Stimulated activated naive CD8-positive, alpha-beta T cell treated with anti-CD3 and anti-CD28 coated beads, Interleukin-15, amount 100 ng/mL, for 72 hours (primary cell): ENCODE measurements at regions not wholly inside any gene's neighbourhood (a gene's known extent, or its start where the extent isn't known, plus 50 kb on each side); places are given as distances from the start of the nearest gene placed in this dataset.

Experiments used
- ATAC-seq: fragments of 150-1000 bp; cut with Tn5 transposase; 2 replicates; pipeline ENCODE4 v1.10.0; 2021; ENCODE audit warnings: mild to moderate bottlenecking, moderate library complexity
- DNase-seq, 2 donors: peaks; one replicate each; pipeline ENCODE4 v3.0.0; 2021 to 2022
- H3K27ac Mint-ChIP-seq, 2 donors: one replicate each; pipeline ENCODE4 v1.8.0; 2022; ENCODE audit warnings: mild to moderate bottlenecking in 2 of 2, mixed read lengths in 2 of 2, moderate library complexity in 2 of 2
- H3K27me3 Mint-ChIP-seq: one replicate; pipeline ENCODE4 v1.8.0; 2022; ENCODE audit warnings: mixed read lengths
- H3K4me1 Mint-ChIP-seq: one replicate; pipeline ENCODE4 v1.8.0; 2022; ENCODE audit warnings: mild to moderate bottlenecking, mixed read lengths
- H3K4me3 Mint-ChIP-seq, 2 donors: one replicate each; pipeline ENCODE4 v1.8.0; 2022; ENCODE audit warnings: mild to moderate bottlenecking in 2 of 2, mixed read lengths in 2 of 2, moderate library complexity in 1 of 2
- H3K9me3 Mint-ChIP-seq, 2 donors: one replicate each; pipeline ENCODE4 v1.8.0; 2022; ENCODE audit warnings: mixed read lengths in 2 of 2

DNA sequence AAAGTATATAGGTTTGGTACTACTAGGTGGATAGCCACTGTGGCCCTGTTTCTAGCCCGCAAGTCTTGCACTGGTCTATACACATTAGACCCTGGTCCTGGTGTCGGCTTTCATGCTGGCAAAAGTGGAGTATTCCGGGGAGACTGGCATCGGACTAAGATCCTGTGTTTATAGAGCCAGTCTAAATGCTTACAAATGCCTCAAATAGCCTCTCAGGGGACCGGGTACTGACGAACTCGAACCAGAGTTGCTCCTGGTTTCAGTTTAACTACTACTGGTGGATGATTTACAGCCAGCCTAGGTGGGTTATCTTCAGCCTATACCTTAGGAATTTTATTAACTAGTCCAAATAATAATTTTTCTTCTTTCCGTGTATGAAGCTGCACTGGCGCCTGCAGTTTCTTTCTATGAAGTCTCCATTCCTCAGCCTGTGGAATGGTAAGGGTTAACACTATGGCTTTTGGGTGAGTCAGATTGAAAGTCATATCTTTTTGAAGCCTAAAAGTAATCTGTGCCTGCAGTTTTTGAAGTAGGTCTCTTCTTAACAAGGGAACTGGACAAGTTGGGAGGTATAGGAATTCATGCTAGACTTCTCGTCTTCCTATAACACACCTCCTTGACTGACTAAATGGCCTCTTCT, 51.3 kb downstream of the OR10H4 start:
- peaks cover 28% of the 10 kb centered on the region for H3K4me1 Mint-ChIP-seq
- no peak overlapping the region for H3K4me3 Mint-ChIP-seq
- H3K9me3 Mint-ChIP-seq: peaks cover 9 to 14% of the 10 kb centered on the region in 2 donors
- H3K27ac Mint-ChIP-seq: no peak overlapping the region
- ATAC-seq (no peak), DNase-seq (no peak)
- no peaks in the 10 kb centered on the region for H3K27me3 Mint-ChIP-seq

DNA sequence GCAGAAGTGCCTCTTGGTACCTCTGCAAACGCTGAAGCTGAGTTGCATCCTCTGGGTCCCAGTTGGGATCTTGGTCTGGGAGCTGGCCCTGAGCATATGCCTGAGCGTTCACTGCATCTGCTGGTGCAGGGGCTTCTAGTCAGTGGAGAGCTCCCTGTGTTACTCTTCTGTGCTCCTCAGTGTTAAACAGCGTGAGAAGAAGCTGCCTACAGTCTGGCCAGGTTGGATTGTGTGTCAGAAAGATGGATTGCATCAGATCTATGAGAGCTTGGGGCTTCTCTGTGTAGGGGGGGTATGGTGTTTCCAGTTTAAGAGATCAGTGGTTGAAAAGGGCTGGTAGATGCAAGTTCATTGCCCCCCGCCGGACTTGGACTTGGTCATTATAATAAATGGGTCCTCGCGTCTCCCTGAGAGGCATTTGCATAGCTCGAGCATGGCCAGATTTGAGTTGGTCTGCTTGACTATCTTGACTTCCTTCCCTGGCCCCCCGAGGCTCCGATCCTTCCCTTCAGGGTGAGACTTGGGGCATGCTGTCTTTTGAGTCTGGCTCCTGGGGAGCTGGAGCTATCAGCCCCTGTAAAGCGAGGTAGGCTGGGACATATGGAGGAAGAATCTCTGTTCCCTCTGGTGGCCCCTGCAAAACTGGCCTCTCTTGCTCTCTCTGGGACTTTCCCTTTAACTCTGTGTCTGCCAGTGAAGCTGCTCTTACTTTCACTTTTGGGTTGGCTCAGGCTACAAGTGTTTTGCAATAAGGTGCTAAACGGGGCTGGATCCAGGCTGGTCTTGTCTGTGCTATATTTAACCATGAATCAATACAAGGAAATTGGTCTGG, 52.9 kb downstream of the OR10H4 start:
- Mint-ChIP-seq H3K9me3 (peaks cover 1 to 3% of the 10 kb centered on the region in 2 donors), H3K4me1 (peaks cover 28% of the 10 kb centered on the region), H3K4me3 (peak overlapping the region; percentile 82 to 84), H3K27ac (peak overlapping the region; percentile 93 to 97), H3K27me3 (no peaks in the 10 kb centered on the region)
- ATAC-seq (peak; percentile 96), DNase-seq (peak; percentile 40 to 65)

DNA sequence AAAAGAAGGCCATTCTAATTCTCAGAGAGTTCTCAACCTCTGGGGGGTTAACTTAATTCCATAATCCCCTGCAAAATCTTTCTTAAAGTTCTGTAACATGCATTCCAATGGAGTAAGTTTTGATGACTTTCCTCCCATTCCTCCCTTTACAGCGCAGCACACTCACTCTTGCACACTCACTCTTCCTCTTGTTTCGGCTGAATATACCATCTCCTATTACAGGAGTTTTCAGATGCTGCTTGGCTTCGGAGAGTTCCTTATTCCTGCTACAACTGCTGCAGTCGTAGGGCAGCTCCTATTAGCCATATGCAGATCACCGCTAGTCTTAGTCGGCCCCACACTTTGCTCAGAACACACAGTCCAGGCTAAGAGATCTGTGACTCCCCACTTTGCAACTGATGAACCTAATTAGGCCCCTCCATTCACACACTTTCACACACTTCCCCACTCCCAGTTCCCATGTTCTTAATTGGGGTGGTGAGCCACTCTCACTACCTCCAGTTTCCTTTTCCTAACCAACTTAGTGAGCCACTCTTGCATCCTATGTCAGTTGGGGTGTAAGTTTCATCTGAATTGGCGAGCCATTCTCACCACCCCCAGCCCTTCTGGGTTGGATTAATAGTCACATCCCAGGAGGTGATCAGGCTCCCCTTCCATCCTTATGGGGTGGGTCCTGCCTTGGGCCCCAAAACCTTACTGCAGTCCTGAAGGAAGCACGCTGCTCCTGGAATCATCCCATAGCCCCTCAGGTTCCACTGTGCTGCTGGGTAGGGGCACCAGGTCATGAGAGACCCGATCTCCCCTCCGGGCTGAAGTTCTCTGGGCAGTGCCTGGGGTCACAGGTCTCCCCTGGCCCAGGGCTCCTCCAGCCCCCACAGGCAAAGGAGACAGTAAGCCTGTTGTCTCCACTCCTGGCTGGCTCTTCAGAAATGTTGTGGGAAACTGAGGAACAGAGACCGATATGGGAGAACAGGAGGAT, 53.9 kb downstream of the OR10H4 start:
- Mint-ChIP-seq H3K27ac (peak overlapping the region; percentile 93 to 97), H3K27me3 (no peaks in the 10 kb centered on the region), H3K4me3 (peak overlapping the region; percentile 82 to 84), H3K9me3 (no peaks in the 10 kb centered on the region), H3K4me1 (peaks cover 28% of the 10 kb centered on the region)
- DNase-seq (no peak), ATAC-seq (no peak)

DNA sequence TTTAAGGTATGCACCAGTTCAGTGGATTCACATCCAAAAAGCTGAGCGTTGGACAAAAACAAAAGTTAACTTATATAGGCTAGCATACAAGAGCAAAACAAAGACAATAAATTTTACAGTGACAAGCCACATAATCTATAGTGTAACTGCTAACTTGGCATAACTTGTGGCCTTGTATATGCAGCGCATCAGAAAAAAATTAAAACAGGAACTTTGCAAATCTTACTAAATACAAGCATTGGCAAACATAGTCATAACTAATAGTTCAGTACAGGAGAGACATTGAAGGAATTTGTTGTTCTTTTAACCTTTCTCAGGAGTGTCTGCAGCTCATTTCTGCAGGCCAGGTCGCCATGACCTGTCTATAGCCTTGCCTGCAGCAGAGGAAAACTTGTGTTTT, 54.6 kb downstream of the OR10H4 start:
- H3K4me1 Mint-ChIP-seq: peaks cover 28% of the 10 kb centered on the region
- H3K27me3 Mint-ChIP-seq: no peaks in the 10 kb centered on the region
- no peak for ATAC-seq
- no peaks in the 10 kb centered on the region for H3K9me3 Mint-ChIP-seq
- H3K4me3 Mint-ChIP-seq: no peak overlapping the region
- DNase-seq: no peak
- no peak overlapping the region for H3K27ac Mint-ChIP-seq

DNA sequence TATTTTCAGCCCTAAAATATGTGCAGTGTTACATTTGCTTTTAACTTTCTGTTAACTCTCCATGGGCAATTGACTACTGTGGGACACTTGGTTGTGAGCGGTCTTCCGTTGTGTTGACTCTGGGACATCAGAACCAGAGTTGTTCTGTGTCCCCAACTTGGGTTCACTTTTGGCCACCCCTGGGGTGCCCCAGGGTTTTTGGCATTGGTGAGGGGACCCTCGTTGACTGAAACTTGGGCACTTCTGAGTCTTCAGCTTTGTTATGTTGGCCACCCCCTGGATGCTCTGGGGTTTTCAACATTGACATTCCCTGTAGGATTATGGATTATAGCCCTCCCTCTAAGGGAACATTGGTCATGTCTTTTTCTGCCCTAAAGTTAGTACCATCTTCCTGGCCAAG, 57.1 kb downstream of the OR10H4 start:
- H3K4me1 Mint-ChIP-seq: peaks cover 21% of the 10 kb centered on the region
- ATAC-seq (no peak), DNase-seq (no peak)
- H3K27me3 Mint-ChIP-seq: no peaks in the 10 kb centered on the region
- H3K27ac Mint-ChIP-seq: no peak overlapping the region
- no peak overlapping the region for H3K4me3 Mint-ChIP-seq
- no peaks in the 10 kb centered on the region for H3K9me3 Mint-ChIP-seq

DNA sequence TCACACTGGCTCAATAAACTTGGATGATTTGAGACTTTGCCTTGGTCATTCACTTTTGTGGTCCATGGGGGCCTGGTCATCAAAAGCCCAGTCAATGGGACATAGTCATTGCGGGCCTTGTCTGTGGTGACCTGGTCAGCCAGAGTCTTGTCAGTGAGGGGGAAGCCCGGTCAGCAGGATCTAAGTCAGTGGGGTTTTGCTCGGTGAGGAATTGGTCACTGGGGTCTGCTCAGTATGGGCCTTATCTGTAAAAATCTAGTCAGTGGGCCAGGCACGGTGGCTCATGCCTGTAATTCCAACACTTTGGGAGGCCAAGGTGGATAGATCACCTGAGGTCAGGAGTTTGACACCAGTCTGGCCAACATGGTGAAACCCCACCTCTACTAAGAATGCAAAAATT, 63.7 kb upstream of the TPM4 start:
- Mint-ChIP-seq H3K27me3 (no peaks in the 10 kb centered on the region), H3K4me3 (no peak overlapping the region), H3K4me1 (no peaks in the 10 kb centered on the region), H3K27ac (no peak overlapping the region), H3K9me3 (no peaks in the 10 kb centered on the region)
- DNase-seq (no peak), ATAC-seq (no peak)

DNA sequence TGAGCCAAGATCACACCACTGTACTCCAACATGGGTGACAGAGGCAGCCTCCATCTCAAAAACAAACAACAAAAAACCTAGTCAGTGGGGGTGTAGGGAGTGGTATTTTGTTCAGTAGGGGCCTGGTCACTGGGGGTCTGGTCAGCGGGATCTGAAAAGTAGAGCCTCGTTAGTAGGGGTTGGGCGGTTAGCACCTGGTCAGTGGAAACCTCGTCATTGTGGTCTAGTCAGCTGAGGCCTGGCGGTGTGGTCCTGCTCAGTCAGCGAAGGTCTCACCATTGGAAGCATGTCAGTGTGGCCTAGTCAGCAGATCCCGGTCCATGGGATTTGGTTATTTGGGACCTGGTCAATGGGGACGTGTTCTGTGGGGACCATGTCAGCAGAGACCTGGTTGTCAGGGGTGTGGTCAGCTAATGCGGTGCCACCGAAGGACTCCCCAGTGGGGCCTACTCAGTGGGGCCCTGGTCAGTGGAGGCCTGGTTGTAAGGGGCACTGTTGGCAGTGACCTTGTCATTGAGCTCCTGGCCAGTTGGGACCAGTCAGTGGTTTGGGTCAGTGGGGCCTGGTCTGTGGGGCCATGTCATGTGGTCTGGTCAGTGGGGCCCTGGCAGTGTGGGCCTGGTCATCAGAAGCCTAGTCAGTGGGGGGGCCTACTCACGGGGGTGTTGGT, 63.0 kb upstream of the TPM4 start:
- no peaks in the 10 kb centered on the region for H3K4me1 Mint-ChIP-seq
- ATAC-seq (no peak), DNase-seq (no peak)
- H3K9me3 Mint-ChIP-seq: no peaks in the 10 kb centered on the region
- no peaks in the 10 kb centered on the region for H3K27me3 Mint-ChIP-seq
- H3K4me3 Mint-ChIP-seq: no peak overlapping the region
- H3K27ac Mint-ChIP-seq: no peak overlapping the region

DNA sequence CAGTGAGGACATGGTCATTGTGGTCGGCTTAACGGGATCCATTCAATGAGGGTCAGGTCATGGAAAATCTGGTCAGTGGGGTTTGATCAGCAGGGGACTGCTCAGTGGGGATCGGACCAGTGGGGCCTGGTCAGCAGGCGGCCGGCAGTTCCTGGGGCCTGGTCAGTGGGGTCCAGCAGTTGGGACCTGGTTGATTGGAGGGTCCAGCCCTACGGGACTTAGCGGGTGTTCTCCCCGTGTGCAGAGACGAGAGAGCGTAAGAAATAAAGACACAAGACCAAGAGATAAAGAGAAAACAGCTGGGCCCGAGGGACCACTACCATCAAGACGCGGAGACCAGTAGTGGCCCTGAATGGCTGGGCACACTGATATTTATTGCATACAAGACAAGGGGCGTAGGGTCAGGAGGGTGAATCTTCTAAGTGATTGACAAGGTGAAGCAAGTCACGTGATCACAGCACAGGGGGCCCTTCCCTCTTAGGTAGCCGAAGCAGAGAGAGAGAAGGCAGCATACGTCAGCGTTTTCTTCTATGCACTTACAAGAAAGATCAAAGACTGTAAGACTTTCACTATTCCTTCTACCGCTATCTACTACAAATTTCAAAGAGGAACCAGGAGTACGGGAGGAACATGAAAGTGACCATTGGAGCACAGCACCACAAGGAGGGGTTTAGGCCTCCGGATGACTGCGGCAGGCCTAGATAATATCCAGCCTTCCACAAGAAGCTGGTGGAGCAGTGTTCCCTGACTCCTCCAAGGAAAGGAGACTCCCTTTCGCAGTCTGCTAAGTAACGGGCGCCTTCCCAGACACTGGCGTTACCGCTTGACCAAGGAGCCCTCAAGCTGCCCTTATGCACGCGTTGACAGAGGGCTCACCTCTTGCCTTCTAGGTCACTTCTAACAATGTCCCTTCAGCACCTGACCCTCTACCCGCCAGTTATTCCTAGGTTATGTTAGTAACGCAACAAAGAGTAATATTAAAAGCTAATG, 62.1 kb upstream of the TPM4 start:
- Mint-ChIP-seq H3K4me1 (no peaks in the 10 kb centered on the region), H3K4me3 (no peak overlapping the region), H3K27ac (no peak overlapping the region), H3K27me3 (no peaks in the 10 kb centered on the region), H3K9me3 (no peaks in the 10 kb centered on the region)
- ATAC-seq: no peak
- no peak for DNase-seq

DNA sequence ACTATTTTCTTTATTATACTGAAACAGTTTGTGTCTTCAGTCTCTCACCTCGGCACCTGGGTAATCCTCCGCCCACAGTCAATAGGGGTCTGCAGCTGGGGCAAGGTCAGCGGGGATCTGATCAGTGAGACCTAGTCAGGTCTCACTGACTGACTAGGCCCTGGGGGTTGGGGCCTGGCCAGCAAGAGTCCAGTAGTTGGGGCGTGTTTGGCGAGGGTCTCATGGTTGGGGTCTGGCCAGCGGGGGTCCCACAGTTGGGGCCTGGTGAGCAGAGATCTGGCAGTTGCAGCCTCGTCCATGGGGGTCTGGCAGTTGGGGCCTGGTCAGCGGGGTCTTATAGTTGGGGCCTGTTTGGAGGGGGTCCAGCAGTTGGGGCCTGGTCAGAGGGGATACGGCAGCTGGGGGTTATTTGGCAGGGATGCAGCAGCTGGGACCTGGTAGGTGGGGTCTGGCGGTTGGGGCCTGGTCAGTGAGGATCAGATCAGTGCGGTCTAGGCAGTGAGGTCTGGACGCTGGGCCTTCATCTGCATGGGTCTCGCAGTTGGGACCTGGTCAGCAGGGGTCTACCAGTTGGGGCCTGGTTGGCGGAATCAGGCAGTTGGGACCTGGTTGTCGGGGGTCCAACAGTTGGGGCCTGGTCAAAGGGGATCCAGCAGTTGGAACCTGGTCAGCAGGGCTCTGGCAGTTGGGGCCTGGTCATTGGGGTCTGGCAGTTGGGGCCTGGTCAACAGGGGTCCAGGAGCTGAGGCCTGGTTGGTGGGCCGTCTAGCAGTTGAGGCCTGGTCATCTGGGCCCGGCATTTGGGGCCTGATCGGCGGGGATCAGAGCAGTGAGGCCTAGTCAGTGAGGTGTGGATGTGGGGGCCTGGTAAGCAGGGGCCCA, 61.1 kb upstream of the TPM4 start:
- no peaks in the 10 kb centered on the region for H3K9me3 Mint-ChIP-seq
- no peaks in the 10 kb centered on the region for H3K27me3 Mint-ChIP-seq
- no peaks in the 10 kb centered on the region for H3K4me1 Mint-ChIP-seq
- ATAC-seq (no peak), DNase-seq (peak in 1 of 2 donors; percentile 8)
- H3K27ac Mint-ChIP-seq: no peak overlapping the region
- no peak overlapping the region for H3K4me3 Mint-ChIP-seq

DNA sequence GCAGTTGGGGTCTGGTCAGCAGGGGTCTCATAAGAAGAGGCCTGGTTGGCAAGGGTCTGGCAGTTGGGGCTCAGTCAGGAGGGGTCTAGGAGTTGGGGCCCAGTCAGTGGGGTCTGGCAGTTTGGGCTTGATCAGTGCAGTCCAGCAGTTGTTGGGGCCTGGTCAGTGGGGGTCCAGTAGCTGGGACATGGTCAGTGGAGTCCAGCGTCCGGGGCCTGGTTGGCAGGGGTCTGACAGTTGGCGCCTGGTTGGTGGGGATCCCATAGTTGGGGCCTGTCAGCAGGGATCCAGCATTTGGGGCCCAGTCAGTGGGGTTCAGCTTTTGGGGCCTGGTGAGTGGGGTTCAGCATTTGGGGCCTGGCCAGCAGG, 60.5 kb upstream of the TPM4 start:
- H3K9me3 Mint-ChIP-seq: no peaks in the 10 kb centered on the region
- peak overlapping the region in 1 of 2 donors; percentile 13 for H3K27ac Mint-ChIP-seq
- no peak overlapping the region for H3K4me3 Mint-ChIP-seq

DNA sequence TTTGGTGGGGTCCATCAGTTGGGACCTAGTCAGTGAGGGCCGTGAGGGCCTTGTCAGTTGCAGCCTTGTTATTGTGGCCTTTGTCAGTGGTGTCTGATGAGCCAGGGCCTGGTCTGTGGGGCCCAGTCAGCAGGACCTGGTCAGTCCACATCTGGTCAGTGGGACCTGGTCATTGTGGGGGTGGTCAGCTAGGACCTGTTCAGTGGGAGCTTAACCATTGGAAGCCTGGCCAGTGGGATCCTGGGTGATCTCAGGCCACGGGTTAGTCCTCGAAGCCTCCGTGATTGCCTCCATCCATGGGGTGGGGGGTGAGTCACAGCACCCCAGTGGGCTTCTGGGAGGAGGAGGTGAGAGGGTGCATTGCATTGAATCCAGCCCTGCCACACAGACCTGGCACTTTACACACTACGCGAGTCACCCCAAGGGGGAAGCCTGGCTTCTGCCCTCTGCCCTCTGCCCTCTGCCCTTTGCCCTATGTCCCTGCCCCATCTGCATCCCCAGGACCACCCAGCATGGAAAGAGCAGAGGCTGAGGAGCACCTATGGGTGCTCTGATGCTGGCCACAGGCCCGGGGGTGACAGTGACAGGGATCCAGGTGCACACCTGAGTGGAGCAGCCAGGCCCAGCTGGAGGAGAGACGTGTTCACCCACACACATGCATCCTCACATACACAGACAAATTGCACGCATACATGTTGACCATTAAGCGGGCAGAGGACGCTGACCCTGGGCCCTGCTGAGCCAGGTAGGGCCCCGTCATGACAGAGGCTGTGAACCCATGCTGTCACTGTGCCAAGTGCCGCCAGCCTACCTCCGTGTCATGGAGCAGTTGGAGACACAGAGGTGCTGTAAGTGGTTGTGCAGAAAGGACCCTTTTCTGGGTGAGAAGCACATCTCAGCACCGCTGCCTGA, 59.8 kb upstream of the TPM4 start:
- Mint-ChIP-seq H3K27ac (no peak overlapping the region), H3K9me3 (no peaks in the 10 kb centered on the region), H3K4me3 (no peak overlapping the region), H3K4me1 (no peaks in the 10 kb centered on the region), H3K27me3 (no peaks in the 10 kb centered on the region)
- ATAC-seq (no peak), DNase-seq (no peak)

More for the DNA sequence above, 60.5 kb upstream of the TPM4 start:
- Mint-ChIP-seq H3K4me1 (no peaks in the 10 kb centered on the region), H3K27me3 (no peaks in the 10 kb centered on the region)
- no peak for ATAC-seq
- no peak for DNase-seq

DNA sequence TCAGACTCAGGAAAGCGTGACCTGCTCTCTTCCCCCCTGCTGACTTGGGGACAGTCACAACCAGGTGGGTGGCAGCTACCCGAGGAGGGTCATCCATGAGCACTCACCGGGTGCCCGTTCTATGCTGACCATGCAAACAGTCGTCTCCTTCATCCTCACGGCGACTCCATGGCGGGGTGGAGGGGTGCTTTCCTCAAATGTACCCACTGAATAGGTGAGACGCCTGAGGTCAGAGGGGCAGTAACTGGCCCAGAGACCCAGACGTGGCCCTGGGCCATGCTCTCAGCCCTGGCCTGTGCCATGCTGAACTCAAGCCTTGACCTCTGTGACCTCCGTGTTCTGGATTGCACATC, 59.2 kb upstream of the TPM4 start:
- ATAC-seq (no peak), DNase-seq (no peak)
- Mint-ChIP-seq H3K27me3 (no peaks in the 10 kb centered on the region), H3K27ac (no peak overlapping the region), H3K4me3 (no peak overlapping the region), H3K4me1 (no peaks in the 10 kb centered on the region), H3K9me3 (no peaks in the 10 kb centered on the region)
